WI38 (cell line): ENCODE measurements at regions not wholly inside any gene's neighbourhood (a gene's known extent, or its start where the extent isn't known, plus 50 kb on each side); places are given as distances from the start of the nearest gene placed in this dataset.

Experiments used
- H3K4me3 ChIP-seq: 2 replicates; pipeline ENCODE4 v1.5.1; 2011; ENCODE audit warnings: low read depth, mild to moderate bottlenecking, control low read depth, low read length
- CTCF ChIP-seq: IDR thresholded peaks from 2 replicates; pipeline ENCODE4 v1.5.1; 2012; ENCODE audit warnings: low read depth, mild to moderate bottlenecking, control low read depth, low read length

- H3K4me3 ChIP-seq = no peak overlapping the region
- no peak for TF ChIP-seq CTCF
These were observed 810.4 kb downstream of the DACH1 start for GRCh38 chr13:71056581-71056980.

DNA sequence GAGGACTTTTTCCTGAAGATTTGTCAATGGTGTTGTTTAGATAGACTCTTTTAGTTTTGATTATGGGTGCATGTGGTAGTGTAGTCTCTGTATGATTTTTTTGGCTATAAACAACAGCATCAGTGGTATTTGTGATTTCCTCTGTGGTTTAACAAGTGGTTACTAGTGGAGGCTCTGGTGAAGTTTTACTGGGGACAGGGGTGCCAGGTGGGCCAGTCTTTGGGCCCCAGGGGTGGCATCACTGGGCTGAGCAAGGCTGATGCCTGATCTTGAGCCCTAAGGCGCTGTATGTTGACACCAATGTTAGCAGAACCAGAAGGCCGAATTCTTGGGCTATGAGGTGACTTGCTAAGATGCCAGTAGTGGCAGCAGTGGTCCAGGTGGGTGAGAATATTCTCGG, 811.4 kb downstream of the DACH1 start:
- TF ChIP-seq CTCF = no peak
- no peak overlapping the region for H3K4me3 ChIP-seq

- TF ChIP-seq CTCF = no peak
- no peak overlapping the region for H3K4me3 ChIP-seq
These were observed 812.0 kb downstream of the DACH1 start for GRCh38 chr13:71055047-71055446.

GRCh38 chr13:71054358-71054757, 812.6 kb downstream of the DACH1 start:
- no peak overlapping the region for H3K4me3 ChIP-seq
- TF ChIP-seq CTCF = no peak

DNA sequence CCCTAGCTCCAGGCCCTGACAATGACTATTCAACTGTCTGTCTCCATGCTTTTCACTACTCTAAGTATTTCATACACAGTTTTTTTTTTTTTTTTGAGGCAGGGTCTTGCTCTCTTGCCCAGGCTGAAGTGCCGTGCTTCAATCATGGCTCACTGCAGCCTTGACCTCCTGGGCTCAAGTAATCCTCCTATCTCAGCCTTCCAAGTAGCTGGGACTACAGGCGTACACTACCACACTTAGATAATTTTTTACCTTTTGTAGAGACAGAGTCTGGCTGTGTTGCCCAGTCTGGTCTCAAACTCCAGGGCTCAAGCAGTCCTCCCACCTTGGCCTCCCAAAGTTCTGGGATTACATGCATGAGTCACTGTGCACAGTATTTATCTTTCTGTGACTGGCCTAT, 815.4 kb downstream of the DACH1 start:
- TF ChIP-seq CTCF = no peak
- H3K4me3 ChIP-seq = no peak overlapping the region

DNA sequence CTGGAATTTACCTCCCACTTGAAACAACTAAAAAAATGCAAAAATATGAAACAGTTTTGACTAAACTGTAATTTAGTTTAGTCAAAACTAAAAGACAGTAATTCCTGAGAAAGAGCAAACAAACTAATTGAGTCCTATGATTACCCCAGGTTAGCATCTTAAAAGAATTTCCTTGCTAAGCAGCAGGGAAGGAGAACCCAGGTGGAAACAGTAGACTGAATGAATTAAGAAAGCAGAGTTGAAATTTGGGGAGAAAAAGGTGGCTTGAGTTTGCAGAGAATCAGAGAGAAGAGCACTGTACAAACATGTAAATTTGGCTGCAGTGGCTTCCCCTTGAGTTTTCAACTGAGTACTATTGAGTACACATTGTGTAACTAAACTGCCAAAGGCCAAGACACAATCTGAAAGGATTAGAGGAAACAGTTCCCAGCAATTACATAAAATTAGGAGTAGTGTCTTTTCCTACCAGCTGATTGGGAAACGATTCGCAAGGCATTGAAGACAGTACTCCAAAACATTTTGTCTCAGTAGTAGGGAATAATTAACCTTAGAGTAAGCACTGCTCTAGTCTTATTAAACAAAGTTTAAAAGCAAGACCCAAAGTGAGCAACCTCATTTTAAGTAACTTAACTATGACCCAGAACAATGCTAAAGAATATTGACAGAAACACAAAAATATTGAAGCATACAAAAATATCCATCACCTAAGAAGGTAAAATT, 820.5 kb downstream of the DACH1 start:
- no peak overlapping the region for H3K4me3 ChIP-seq
- TF ChIP-seq CTCF = no peak

- no peak overlapping the region for H3K4me3 ChIP-seq
- TF ChIP-seq CTCF = no peak
These were observed 821.9 kb downstream of the DACH1 start for GRCh38 chr13:71045101-71045500.
